Spleen (tissue), 11 donors: ENCODE measurements at regions not wholly inside any gene's neighbourhood (a gene's known extent, or its start where the extent isn't known, plus 50 kb on each side); places are given as distances from the start of the nearest gene placed in this dataset.

ENCODE experiments used
- DNase-seq: peaks from one replicate; pipeline ENCODE4 v3.0.0-alpha.2; 2020
- H3K27ac ChIP-seq, 8 donors: fragments of 200-600 bp; sonication (generic) in 7 of 8; 1 replicate in 4 of 8; 2 replicates in 4 of 8; pipeline versions ENCODE4 v1.5.0 to v1.8.0; 2016 to 2021; ENCODE audit warnings: inconsistent platforms in 4 of 8, mild to moderate bottlenecking in 4 of 8, moderate library complexity in 1 of 8
- H3K27me3 ChIP-seq, 7 donors: fragments of 200-600 bp; sonication (generic) in 6 of 7; replicated peaks in 1 of 7; 1 replicate in 4 of 7; 2 replicates in 3 of 7; pipeline versions ENCODE4 v1.5.0 to v1.8.0; 2016 to 2021; ENCODE audit warnings: inconsistent platforms in 3 of 7, mild to moderate bottlenecking in 1 of 7
- H3K36me3 ChIP-seq, 6 donors: fragments of 200-600 bp; sonication (generic) in 5 of 6; 1 replicate in 4 of 6; 2 replicates in 2 of 6; pipeline versions ENCODE4 v1.5.0 to v1.8.0; 2016 to 2021; ENCODE audit warnings: inconsistent platforms in 2 of 6
- H3K4me1 ChIP-seq, 6 donors: fragments of 200-600 bp; sonication (generic) in 5 of 6; 1 replicate in 3 of 6; 2 replicates in 3 of 6; pipeline versions ENCODE4 v1.5.0 to v1.8.0; 2016 to 2021; ENCODE audit warnings: inconsistent platforms in 3 of 6
- H3K4me3 ChIP-seq, 8 donors: fragments of 200-600 bp; sonication (generic) in 7 of 8; 1 replicate in 4 of 8; 2 replicates in 4 of 8; pipeline versions ENCODE4 v1.5.0 to v1.8.0; 2016 to 2021; ENCODE audit warnings: inconsistent platforms in 4 of 8, mild to moderate bottlenecking in 4 of 8, moderate library complexity in 2 of 8
- H3K9me3 ChIP-seq, 8 donors: fragments of 200-600 bp; sonication (generic) in 7 of 8; 1 replicate in 4 of 8; 2 replicates in 4 of 8; pipeline versions ENCODE4 v1.5.0 to v1.8.0; 2016 to 2021; ENCODE audit warnings: inconsistent platforms in 4 of 8
- POLR2A ChIP-seq, 3 donors: fragments of 450-650 bp; IDR thresholded peaks; one replicate each; pipeline ENCODE4 v1.5.1; 2017; ENCODE audit warnings: antibody characterized with exemption in 3 of 3, mild to moderate bottlenecking in 1 of 3
- POLR2AphosphoS5 ChIP-seq, 3 donors: sonication (generic); formaldehyde crosslinking; IDR thresholded peaks; one replicate each; pipeline ENCODE4 v1.5.1; 2017; ENCODE audit warnings: antibody characterized with exemption in 3 of 3
- WGBS, 5 donors: extraction: QIAGEN DNeasy Blood & Tissue Kit in 3 of 5; methylation state at CpG; one replicate each; pipeline versions ENCODE4 v1.1.5 to v1.1.7; 2013 to 2018; 5-methylcytosine and 5-hydroxymethylcytosine counted together
- intact Hi-C: fragments of 100-400 bp; cut with DNase I; formaldehyde crosslinking; loops from one replicate; pipeline ENCODE4 v1.15.0; 2023; ENCODE audit warnings: low total_unique reads
- TF ChIP-seq, protein P1 (sequence below), 11 experiments: fragments of 200-600 bp in 7 of 11; fragments of 450-650 bp in 4 of 11; sonication (generic) in 4 of 11; IDR thresholded peaks in 8 of 11; conservative IDR thresholded peaks in 3 of 11; 1 replicate in 7 of 11; 2 replicates in 4 of 11; pipeline versions ENCODE4 v1.4.0 to v1.8.0; 2016 to 2021; ENCODE audit warnings: antibody characterized with exemption in 11 of 11, inconsistent platforms in 4 of 11, mild to moderate bottlenecking in 1 of 11
- donor health status: healthy with polysubstance abuse.
- donor health status: DM: no; HTN: no; CAD: no; lungs with moderate emphysema.
- donor health status: DM: no; HTN: no; CAD: no.
- donor health status: Bipolar disorder and iron deficiency.
- donor health status: healthy.
- donor health status: DM: no; HTN: no; CAD: no.
- donor health status: DM: yes; HTN: yes; CAD: no.

DNA sequence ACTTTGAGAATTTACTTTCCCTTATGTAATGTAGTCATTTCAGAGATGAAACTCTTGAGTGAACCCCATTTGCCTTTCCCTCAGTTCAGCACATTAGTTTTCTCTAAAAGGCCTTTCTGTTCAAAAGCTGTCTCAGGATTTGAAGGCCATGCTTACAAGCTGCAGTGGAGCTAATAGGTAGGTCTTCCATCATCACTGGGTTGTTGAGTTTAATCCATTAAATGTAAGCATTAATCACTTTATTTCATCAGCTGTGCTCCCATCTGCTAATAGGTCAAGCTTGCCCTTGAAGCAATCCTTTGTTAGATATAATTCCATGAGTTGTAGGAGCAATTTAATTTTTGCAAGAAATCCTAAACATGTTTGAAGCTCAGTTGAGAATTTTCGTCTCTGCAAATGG, 422.2 kb upstream of the ZP4 start:
- H3K27me3 ChIP-seq: no peaks in the 10 kb centered on the region
- no peak for TF ChIP-seq POLR2A (IDR thresholded peaks at IDR 0.05)
- TF ChIP-seq POLR2AphosphoS5 (IDR thresholded peaks at IDR 0.05): no peak
- TF ChIP-seq, protein P1, sequence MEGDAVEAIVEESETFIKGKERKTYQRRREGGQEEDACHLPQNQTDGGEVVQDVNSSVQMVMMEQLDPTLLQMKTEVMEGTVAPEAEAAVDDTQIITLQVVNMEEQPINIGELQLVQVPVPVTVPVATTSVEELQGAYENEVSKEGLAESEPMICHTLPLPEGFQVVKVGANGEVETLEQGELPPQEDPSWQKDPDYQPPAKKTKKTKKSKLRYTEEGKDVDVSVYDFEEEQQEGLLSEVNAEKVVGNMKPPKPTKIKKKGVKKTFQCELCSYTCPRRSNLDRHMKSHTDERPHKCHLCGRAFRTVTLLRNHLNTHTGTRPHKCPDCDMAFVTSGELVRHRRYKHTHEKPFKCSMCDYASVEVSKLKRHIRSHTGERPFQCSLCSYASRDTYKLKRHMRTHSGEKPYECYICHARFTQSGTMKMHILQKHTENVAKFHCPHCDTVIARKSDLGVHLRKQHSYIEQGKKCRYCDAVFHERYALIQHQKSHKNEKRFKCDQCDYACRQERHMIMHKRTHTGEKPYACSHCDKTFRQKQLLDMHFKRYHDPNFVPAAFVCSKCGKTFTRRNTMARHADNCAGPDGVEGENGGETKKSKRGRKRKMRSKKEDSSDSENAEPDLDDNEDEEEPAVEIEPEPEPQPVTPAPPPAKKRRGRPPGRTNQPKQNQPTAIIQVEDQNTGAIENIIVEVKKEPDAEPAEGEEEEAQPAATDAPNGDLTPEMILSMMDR (IDR thresholded peaks at IDR 0.05 in 8 of 11, conservative IDR thresholded peaks at IDR 0.05 in 3 of 11): no peak
- 58 to 83% (median 69%) methylated on average over 1 of the region's 1 CpG for WGBS, 5 donors
- H3K9me3 ChIP-seq: no peaks in the 10 kb centered on the region
- intact Hi-C loops: no loop called here
- no peaks in the 10 kb centered on the region for H3K4me1 ChIP-seq
- no peak overlapping the region for H3K27ac ChIP-seq
- no peaks in the 10 kb centered on the region for H3K36me3 ChIP-seq
- DNase-seq: no peak
- H3K4me3 ChIP-seq: no peak overlapping the region

DNA sequence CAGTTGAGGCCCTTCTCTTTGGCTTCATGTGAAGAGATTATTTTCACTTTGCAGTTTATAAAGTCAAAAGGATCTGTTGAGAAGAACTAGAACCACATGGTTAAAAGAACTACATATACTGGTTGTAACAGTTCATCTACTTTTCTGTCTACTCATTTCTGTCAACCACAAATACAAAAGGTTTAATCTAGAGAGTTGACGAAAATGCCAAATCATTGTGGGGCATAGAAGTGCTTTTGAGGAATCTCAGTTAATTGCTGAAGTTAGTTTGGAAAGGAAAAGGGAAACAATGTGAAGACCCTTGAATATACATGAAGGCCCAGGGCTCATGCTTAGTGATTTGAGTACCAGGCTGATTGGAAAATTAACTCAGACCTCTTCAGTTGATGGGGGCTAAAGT, 415.7 kb upstream of the ZP4 start:
- H3K9me3 ChIP-seq: no peaks in the 10 kb centered on the region
- whole genome bisulfite sequencing, 5 donors: 34 to 59% (median 43%) methylated on average over 1 of the region's 1 CpG
- no peaks in the 10 kb centered on the region for H3K27me3 ChIP-seq
- intact Hi-C loops: no loop called here
- H3K36me3 ChIP-seq: no peaks in the 10 kb centered on the region
- H3K4me1 ChIP-seq: no peaks in the 10 kb centered on the region
- H3K27ac ChIP-seq: no peak overlapping the region
- H3K4me3 ChIP-seq: no peak overlapping the region
- TF ChIP-seq, protein P1 (IDR thresholded peaks at IDR 0.05 in 8 of 11, conservative IDR thresholded peaks at IDR 0.05 in 3 of 11): no peak
- TF ChIP-seq POLR2A (IDR thresholded peaks at IDR 0.05): no peak
- no peak for DNase-seq

DNA sequence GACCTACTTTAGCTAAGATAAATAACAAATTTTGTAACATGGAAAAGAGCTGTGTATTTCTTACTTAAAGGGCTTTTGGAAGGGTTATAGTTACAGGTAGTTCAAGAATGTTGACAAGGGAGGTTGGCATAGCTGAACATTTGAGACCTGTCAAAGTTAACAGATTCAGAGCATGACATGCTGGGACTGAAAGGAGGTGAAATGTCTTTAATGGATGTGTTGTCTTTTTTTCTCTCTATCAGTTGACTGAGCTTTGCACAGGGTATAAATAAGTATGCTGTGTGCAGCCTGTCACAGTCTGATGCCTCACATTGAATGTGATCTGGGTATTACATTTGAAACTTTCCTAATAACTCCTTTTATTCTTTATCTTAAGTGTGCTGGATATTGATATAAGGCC, 411.9 kb upstream of the ZP4 start:
- intact Hi-C loops: no loop called here
- Histone ChIP-seq H3K4me1 (no peaks in the 10 kb centered on the region), H3K4me3 (no peak overlapping the region), H3K36me3 (no peaks in the 10 kb centered on the region), H3K27me3 (no peaks in the 10 kb centered on the region), H3K9me3 (peaks cover 0 to 5% (median 0%) of the 10 kb centered on the region in 8 donors), H3K27ac (no peak overlapping the region)
- no peak for DNase-seq
- TF ChIP-seq POLR2A (IDR thresholded peaks at IDR 0.05) (no peak), POLR2AphosphoS5 (IDR thresholded peaks at IDR 0.05) (no peak)
- TF ChIP-seq, protein P1 (IDR thresholded peaks at IDR 0.05 in 8 of 11, conservative IDR thresholded peaks at IDR 0.05 in 3 of 11): no peak

DNA sequence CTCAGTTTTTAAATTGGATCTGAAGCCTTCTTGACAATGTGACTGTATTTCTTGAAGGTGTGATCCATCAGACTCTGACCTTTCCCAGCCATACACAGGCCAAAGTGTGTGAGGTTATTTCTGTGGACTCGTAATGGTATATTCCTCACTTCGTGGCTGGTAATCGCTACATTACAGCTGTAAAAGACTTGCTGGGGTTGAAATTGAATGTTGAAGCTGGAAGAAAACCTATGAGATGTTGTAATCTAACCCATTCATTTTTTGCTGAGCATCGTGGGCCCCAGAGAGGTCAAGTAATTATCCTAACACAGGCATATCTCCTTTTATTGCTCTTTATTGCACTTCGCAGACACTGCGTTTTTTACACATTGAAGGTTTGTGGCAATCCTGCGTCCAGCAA, 405.6 kb upstream of the ZP4 start:
- WGBS, 5 donors: 87 to 92% (median 88%) methylated on average over 7 of the region's 7 CpGs
- intact Hi-C loops: no loop called here
- Histone ChIP-seq H3K27me3 (no peaks in the 10 kb centered on the region), H3K36me3 (no peaks in the 10 kb centered on the region), H3K4me1 (no peaks in the 10 kb centered on the region), H3K27ac (no peak overlapping the region), H3K4me3 (no peak overlapping the region), H3K9me3 (peaks cover 0 to 9% (median 0%) of the 10 kb centered on the region in 8 donors)
- TF ChIP-seq POLR2A (IDR thresholded peaks at IDR 0.05) (no peak), POLR2AphosphoS5 (IDR thresholded peaks at IDR 0.05) (no peak)
- TF ChIP-seq, protein P1 (IDR thresholded peaks at IDR 0.05 in 8 of 11, conservative IDR thresholded peaks at IDR 0.05 in 3 of 11): no peak
- DNase-seq: no peak
